Muscle layer of duodenum (tissue), 2 donors: ENCODE measurements at regions not wholly inside any gene's neighbourhood (a gene's known extent, or its start where the extent isn't known, plus 50 kb on each side); places are given as distances from the start of the nearest gene placed in this dataset.

Source experiments
- H3K27ac ChIP-seq: one replicate; pipeline ENCODE4 v1.7.0; 2013; ENCODE audit warnings: mild to moderate bottlenecking, low read length
- H3K27me3 ChIP-seq: one replicate; pipeline ENCODE4 v1.7.0; 2013; ENCODE audit warnings: low read depth, mild to moderate bottlenecking, control low read depth, low read length
- H3K36me3 ChIP-seq, 2 donors: one replicate each; pipeline ENCODE4 v1.7.0; 2013; ENCODE audit warnings: low read length in 2 of 2, control low read depth in 1 of 2, mild to moderate bottlenecking in 1 of 2; ENCODE audit not compliant: insufficient read depth in 2 of 2, control insufficient read depth in 1 of 2
- H3K4me1 ChIP-seq, 2 donors: one replicate each; pipeline ENCODE4 v1.7.0; 2013; ENCODE audit warnings: low read length in 2 of 2, mild to moderate bottlenecking in 2 of 2, control low read depth in 1 of 2, moderate library complexity in 1 of 2; ENCODE audit not compliant: insufficient read depth in 2 of 2, control insufficient read depth in 1 of 2
- H3K4me3 ChIP-seq, 2 donors: one replicate each; pipeline ENCODE4 v1.7.0; 2013; ENCODE audit warnings: low read length in 2 of 2, low read depth in 1 of 2, mild to moderate bottlenecking in 1 of 2
- H3K9me3 ChIP-seq, 2 donors: one replicate each; pipeline ENCODE4 v1.7.0; 2013; ENCODE audit warnings: low read length in 2 of 2, control low read depth in 1 of 2, mild to moderate bottlenecking in 1 of 2; ENCODE audit not compliant: control insufficient read depth in 1 of 2
- donor health status: healthy.

DNA sequence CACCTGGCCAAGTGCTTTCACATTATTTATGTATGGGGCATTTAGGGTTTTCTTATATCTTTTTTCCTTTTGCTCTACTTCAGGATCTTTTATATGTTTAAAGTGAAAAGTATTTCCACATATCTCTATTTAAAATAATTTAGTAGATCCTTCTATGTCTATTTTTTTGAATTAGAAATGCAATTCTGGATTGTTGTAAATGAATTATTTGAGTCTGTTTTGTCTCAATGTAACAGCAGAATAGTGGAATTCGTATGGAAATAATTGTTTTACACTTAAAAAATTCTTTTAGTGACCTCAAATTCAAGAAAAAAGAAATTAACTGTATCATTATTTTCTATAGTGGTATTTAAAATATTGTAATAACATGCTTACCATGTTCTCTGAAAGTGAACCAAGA, 126.5 kb upstream of the HDAC9 start:
- H3K4me1 ChIP-seq, result no peaks in the 10 kb centered on the region
- no peak overlapping the region for H3K4me3 ChIP-seq
- no peaks in the 10 kb centered on the region for H3K9me3 ChIP-seq
- no peaks in the 10 kb centered on the region for H3K36me3 ChIP-seq
- H3K27me3 ChIP-seq, result no peaks in the 10 kb centered on the region
- no peak overlapping the region for H3K27ac ChIP-seq

GRCh38 chr7:18370633-18371032, 124.9 kb upstream of the HDAC9 start:
- H3K4me3 ChIP-seq, result no peak overlapping the region
- no peak overlapping the region for H3K27ac ChIP-seq
- H3K36me3 ChIP-seq, result no peaks in the 10 kb centered on the region
- no peaks in the 10 kb centered on the region for H3K4me1 ChIP-seq
- H3K9me3 ChIP-seq, result no peaks in the 10 kb centered on the region
- H3K27me3 ChIP-seq, result no peaks in the 10 kb centered on the region

GRCh38 chr7:18378989-18379605, 116.5 kb upstream of the HDAC9 start:
- H3K27ac ChIP-seq, result no peak overlapping the region
- H3K27me3 ChIP-seq, result no peaks in the 10 kb centered on the region
- H3K36me3 ChIP-seq, result no peaks in the 10 kb centered on the region

GRCh38 chr7:18384491-18385143, 110.9 kb upstream of the HDAC9 start:
- no peak overlapping the region for H3K27ac ChIP-seq
- H3K4me1 ChIP-seq, result no peaks in the 10 kb centered on the region
- no peaks in the 10 kb centered on the region for H3K36me3 ChIP-seq
- H3K9me3 ChIP-seq, result no peaks in the 10 kb centered on the region
- H3K27me3 ChIP-seq, result no peaks in the 10 kb centered on the region
- no peak overlapping the region for H3K4me3 ChIP-seq

More at GRCh38 chr7:18378989-18379605, 116.5 kb upstream of the HDAC9 start:
- H3K4me3 ChIP-seq, result no peak overlapping the region
- no peaks in the 10 kb centered on the region for H3K4me1 ChIP-seq
- no peaks in the 10 kb centered on the region for H3K9me3 ChIP-seq

GRCh38 chr7:18386607-18387006, 108.9 kb upstream of the HDAC9 start:
- no peaks in the 10 kb centered on the region for H3K27me3 ChIP-seq
- no peaks in the 10 kb centered on the region for H3K4me1 ChIP-seq
- no peak overlapping the region for H3K4me3 ChIP-seq
- no peaks in the 10 kb centered on the region for H3K9me3 ChIP-seq
- no peaks in the 10 kb centered on the region for H3K36me3 ChIP-seq
- no peak overlapping the region for H3K27ac ChIP-seq

DNA sequence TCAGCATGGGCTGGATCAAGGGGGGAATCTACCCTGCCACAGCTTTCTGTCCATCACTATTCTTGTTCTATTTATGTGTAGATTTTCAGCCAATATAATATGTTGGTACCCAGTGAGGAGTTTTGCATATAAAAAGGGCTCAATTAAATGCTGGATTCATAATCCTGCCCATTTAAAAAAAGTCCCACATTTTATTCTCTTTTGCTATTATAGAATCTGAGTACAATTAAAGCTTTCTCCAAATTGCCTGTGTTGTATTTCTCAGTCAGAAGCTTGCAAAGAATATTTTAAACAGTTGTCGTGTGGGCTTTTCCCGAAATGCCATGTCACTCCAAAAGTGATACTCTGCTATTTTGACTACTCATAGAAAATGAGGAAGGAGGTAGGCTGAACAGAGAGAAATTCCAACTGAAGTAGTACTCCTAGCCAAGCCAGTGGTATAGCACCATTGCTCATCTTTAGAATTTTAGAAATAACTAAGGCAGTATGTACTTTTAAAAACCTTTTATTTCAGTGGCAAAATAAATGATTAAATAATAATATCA, 108.3 kb upstream of the HDAC9 start:
- H3K4me1 ChIP-seq, result no peaks in the 10 kb centered on the region
- H3K36me3 ChIP-seq, result no peaks in the 10 kb centered on the region
- H3K27me3 ChIP-seq, result no peaks in the 10 kb centered on the region
- H3K27ac ChIP-seq, result no peak overlapping the region
- H3K4me3 ChIP-seq, result no peak overlapping the region
- H3K9me3 ChIP-seq, result no peaks in the 10 kb centered on the region

DNA sequence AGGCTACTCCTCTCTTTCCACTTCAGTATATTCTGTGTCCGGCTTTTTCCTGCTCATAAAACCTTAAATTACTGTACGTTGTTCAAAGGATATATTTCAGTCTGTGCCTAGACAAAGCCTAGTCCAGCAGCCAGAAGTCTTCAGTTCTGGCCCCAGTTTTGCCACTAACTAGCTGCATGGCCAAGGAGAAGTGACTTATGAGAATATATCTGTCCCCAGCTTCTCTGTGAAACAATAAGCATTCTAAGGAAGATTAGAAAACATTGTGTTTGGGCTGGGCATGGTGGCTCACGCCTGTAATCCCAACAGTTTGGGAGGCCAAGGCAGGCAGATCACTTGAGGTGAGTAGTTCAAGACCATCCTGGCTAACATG, 105.0 kb upstream of the HDAC9 start:
- Histone ChIP-seq H3K36me3 (no peaks in the 10 kb centered on the region), H3K9me3 (no peaks in the 10 kb centered on the region), H3K4me1 (no peaks in the 10 kb centered on the region), H3K27me3 (no peaks in the 10 kb centered on the region), H3K4me3 (no peak overlapping the region), H3K27ac (no peak overlapping the region)

- Histone ChIP-seq H3K9me3 (no peaks in the 10 kb centered on the region), H3K36me3 (no peaks in the 10 kb centered on the region), H3K4me1 (no peaks in the 10 kb centered on the region), H3K27ac (no peak overlapping the region), H3K27me3 (no peaks in the 10 kb centered on the region), H3K4me3 (no peak overlapping the region)
These were observed 102.0 kb upstream of the HDAC9 start for GRCh38 chr7:18393465-18394118.

- Histone ChIP-seq H3K36me3 (no peaks in the 10 kb centered on the region), H3K27ac (no peak overlapping the region), H3K9me3 (no peaks in the 10 kb centered on the region), H3K27me3 (no peaks in the 10 kb centered on the region), H3K4me1 (peaks cover 0 to 4% of the 10 kb centered on the region in 2 donors), H3K4me3 (no peak overlapping the region)
These were observed 99.7 kb upstream of the HDAC9 start for GRCh38 chr7:18395868-18396267.

GRCh38 chr7:18396953-18397352, 98.6 kb upstream of the HDAC9 start:
- no peaks in the 10 kb centered on the region for H3K9me3 ChIP-seq
- no peak overlapping the region for H3K27ac ChIP-seq
- peaks cover 0 to 4% of the 10 kb centered on the region in 2 donors for H3K4me1 ChIP-seq
- H3K4me3 ChIP-seq, result no peak overlapping the region
- H3K36me3 ChIP-seq, result no peaks in the 10 kb centered on the region
- no peaks in the 10 kb centered on the region for H3K27me3 ChIP-seq

- Histone ChIP-seq H3K4me3 (no peak overlapping the region), H3K9me3 (no peaks in the 10 kb centered on the region), H3K27ac (no peak overlapping the region), H3K4me1 (peaks cover 0 to 4% of the 10 kb centered on the region in 2 donors), H3K27me3 (no peaks in the 10 kb centered on the region), H3K36me3 (no peaks in the 10 kb centered on the region)
These were observed 95.9 kb upstream of the HDAC9 start for GRCh38 chr7:18399436-18400235.
